ENCODE measurements at regions not wholly inside any gene's neighbourhood (a gene's known extent, or its start where the extent isn't known, plus 50 kb on each side); places are given as distances from the start of the nearest gene placed in this dataset.
A peak's percentile ranks its signal among the peaks of the same experiment; 100 is the strongest.

DNA sequence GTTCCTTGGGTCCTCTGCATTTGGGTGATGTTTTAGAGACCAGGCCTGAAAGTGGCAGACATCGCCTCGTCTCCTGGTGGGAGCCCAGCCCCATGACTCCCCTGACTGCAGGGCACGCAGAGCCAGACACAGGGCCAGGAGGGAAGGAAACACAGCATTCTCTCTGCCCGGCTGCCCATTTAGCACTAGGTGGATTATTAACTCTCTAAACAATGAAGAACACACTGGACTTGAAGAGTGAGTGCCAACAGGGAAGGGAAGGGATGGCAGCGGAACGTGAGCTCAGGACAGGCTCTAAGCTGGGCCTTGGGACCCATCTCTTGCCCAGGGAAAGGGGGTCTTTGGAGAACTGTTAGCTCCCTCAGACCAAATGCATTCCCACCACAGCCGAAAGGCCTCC is 80.4 kb downstream of the TBXT start:
- H3K27ac ChIP-seq: peak overlapping the region; percentile 61
- no peak for TF ChIP-seq ZFX (IDR thresholded peaks at IDR 0.05)
- TF ChIP-seq, protein P1, sequence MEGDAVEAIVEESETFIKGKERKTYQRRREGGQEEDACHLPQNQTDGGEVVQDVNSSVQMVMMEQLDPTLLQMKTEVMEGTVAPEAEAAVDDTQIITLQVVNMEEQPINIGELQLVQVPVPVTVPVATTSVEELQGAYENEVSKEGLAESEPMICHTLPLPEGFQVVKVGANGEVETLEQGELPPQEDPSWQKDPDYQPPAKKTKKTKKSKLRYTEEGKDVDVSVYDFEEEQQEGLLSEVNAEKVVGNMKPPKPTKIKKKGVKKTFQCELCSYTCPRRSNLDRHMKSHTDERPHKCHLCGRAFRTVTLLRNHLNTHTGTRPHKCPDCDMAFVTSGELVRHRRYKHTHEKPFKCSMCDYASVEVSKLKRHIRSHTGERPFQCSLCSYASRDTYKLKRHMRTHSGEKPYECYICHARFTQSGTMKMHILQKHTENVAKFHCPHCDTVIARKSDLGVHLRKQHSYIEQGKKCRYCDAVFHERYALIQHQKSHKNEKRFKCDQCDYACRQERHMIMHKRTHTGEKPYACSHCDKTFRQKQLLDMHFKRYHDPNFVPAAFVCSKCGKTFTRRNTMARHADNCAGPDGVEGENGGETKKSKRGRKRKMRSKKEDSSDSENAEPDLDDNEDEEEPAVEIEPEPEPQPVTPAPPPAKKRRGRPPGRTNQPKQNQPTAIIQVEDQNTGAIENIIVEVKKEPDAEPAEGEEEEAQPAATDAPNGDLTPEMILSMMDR (conservative IDR thresholded peaks at IDR 0.05): no peak

DNA sequence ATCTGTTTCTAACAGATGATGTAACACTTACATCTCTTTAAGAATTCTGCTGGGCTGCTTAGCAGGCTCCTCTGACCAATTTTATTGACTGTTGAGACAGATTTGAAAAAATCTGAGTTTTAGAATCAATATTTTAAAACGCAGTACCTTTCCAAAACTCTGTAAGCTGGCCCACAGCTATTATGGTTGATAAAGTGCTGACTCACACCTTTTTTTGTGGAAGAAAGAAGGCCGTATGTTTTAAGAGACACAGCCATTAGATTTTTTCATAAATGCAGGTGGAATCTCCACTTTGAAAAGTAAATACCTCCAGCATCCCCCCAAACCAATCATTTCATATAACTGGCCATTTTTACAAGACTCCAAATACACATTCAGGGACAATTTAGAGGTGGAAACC is 82.2 kb downstream of the TBXT start:
- TF ChIP-seq, protein P1 (conservative IDR thresholded peaks at IDR 0.05): no peak
- no peak for TF ChIP-seq ZFX (IDR thresholded peaks at IDR 0.05)
- H3K27ac ChIP-seq: no peak overlapping the region

- no peak overlapping the region for H3K27ac ChIP-seq
- TF ChIP-seq ZFX (IDR thresholded peaks at IDR 0.05): no peak
- TF ChIP-seq, protein P1 (conservative IDR thresholded peaks at IDR 0.05): no peak
Observed at GRCh38 chr6:166084951-166085350, 82.7 kb downstream of the TBXT start.

GRCh38 chr6:166079841-166080240 is 87.8 kb downstream of the TBXT start:
- no peak overlapping the region for H3K27ac ChIP-seq
- no peak for TF ChIP-seq ZFX (IDR thresholded peaks at IDR 0.05)
- TF ChIP-seq, protein P1 (conservative IDR thresholded peaks at IDR 0.05): no peak

GRCh38 chr6:166078294-166078693 is 89.4 kb downstream of the TBXT start:
- TF ChIP-seq ZFX (IDR thresholded peaks at IDR 0.05): no peak
- TF ChIP-seq, protein P1 (conservative IDR thresholded peaks at IDR 0.05): no peak

GRCh38 chr6:166076625-166077024 is 91.0 kb downstream of the TBXT start:
- no peak overlapping the region for H3K27ac ChIP-seq
- no peak for TF ChIP-seq ZFX (IDR thresholded peaks at IDR 0.05)
- TF ChIP-seq, protein P1 (conservative IDR thresholded peaks at IDR 0.05): peak; percentile 21; the same call in 1 of the 2 replicates

More at GRCh38 chr6:166078294-166078693, 89.4 kb downstream of the TBXT start:
- H3K27ac ChIP-seq: no peak overlapping the region

DNA sequence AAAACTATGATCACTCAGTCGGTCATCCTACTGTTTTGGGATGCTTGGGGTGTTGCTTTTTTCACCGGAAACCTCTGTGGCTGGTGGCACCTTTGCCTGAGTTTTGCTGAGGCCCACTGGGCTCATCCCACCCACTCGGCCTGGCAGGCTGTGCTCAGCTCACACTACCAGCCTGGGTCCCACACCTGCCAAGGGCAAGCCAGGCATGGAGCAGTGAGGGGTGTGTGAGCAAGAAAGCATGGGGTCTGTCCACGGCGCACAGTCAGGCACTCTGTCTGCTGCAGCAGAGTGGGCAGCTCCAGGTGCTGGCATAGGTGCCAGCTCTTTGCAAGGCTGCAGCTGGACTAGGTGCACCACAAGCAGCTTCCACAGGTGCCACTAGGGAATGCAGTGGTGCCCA is 91.7 kb downstream of the TBXT start:
- no peak for TF ChIP-seq ZFX (IDR thresholded peaks at IDR 0.05)
- TF ChIP-seq, protein P1 (conservative IDR thresholded peaks at IDR 0.05): no peak
- H3K27ac ChIP-seq: no peak overlapping the region
